ENCODE measurements at regions not wholly inside any gene's neighbourhood (a gene's known extent, or its start where the extent isn't known, plus 50 kb on each side); places are given as distances from the start of the nearest gene placed in this dataset.

- DNase-seq, result no peak
- in situ Hi-C loops (cut with MboI; ENCODE audit: low pct_unique_long_range_greater_than_20kb, low sequenced_read_pairs), result no loop called here
Measured at GRCh38 chr13:60347174-60347573, 49.8 kb upstream of the TDRD3 start.
